Skeletal muscle cell (primary cell): ENCODE measurements at regions not wholly inside any gene's neighbourhood (a gene's known extent, or its start where the extent isn't known, plus 50 kb on each side); places are given as distances from the start of the nearest gene placed in this dataset.
"Not testable (repeated sequence)": the region's sequence is repeated elsewhere in the genome, so short reads cannot be mapped to it uniquely, and the experiment has no call there.

Source experiments
- DNase-seq: peaks from one replicate; pipeline ENCODE4 v3.0.0-alpha.2; 2010; ENCODE audit warnings: low read depth
- H3K4me3 ChIP-seq: 2 replicates; pipeline ENCODE4 v1.5.1; 2011; ENCODE audit warnings: low read depth, mild to moderate bottlenecking, control low read depth, low read length, moderate library complexity

DNA sequence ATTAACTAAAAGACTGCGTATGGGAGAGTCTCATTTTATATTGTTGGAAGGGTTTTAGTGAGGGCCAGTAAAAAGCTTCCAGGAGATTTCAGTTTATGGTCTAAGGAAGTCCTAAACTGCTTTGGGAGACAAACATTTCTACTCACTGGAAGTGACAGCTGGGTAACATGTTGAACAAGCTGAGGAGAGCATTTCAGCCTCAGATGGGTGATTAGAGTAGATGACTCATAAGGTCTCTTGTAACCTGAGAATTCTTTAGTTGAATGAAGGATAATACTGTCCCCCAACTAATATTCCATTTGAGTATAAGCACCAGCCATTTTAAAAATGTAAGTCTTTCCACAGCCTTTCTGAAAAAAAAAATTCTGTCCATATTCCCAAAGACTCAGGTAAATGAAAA is 218.0 kb upstream of the C9orf72 start:
- DNase-seq: peak; percentile 18
- H3K4me3 ChIP-seq: no peak overlapping the region

DNA sequence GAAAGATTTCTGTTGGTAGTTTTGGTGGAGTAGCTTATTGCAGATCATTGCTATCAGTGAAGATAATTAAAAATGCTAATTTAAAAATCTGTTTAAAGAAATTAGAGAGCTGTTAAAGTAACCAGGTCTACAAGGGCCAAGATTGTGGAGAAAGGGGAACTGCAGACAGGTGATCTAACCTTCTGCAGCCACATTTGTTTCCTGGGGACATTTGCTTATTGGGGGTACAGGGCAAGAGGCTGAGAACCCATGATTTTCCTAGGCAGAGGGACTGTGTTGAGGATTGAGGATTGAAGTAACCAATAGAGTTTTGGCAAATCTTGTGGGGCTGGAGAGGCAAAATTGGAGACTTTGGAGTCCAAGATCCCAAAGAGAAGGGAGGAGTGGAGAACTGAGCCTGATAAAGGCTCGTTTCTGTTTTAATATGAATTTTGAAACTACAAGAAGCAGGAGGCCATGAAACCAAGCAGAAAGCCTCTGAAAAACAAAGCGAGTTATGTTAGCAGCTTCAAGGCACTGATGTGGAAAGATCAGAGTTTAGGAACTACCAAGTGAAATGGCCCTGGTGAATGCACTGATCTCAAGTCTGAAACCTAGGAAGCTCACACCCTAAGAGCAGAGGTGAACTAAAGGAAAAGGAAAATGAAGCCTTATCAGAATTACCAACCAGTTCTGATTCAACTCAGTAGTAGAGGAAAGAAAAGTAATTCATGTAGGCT is 219.8 kb upstream of the C9orf72 start:
- DNase-seq: no peak
- H3K4me3 ChIP-seq: no peak overlapping the region

DNA sequence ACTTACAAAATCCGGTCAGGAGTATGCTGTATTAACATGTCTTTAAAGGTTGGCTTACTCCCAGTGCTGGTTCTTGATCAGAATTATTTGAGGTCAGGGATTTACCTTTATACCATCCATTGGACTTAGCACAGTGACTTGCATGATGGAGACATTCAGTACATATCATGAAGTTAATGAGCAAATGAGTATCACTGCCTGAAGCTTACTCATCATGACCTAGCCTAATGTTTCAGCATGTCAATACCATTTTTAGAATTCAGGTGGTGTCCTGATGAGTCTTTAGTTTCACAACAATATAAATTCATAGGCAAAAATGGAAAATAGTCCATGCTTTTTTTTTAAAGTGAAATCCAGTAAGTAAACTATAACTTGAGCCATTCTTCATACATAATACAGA is 226.0 kb upstream of the C9orf72 start:
- no peak for DNase-seq
- no peak overlapping the region for H3K4me3 ChIP-seq

DNA sequence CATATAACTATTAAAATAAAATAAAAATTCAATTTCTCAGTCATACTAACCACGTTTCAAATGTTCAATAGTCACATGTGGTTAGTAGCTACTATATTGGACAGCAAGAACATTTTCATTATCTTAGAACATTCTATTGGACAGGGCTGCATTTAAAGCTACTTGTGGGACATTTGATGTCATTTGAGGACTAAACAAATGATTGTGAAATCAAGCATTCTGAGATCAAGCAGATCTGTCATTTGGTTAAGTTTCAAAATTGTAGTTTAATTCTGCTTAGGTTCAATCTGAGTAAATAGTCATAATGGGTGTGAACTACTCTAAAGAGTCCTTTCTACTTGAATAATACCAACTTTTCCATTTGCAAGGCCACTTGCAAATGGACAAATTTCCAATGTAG is 226.9 kb upstream of the C9orf72 start:
- H3K4me3 ChIP-seq: no peak overlapping the region
- DNase-seq: no peak

DNA sequence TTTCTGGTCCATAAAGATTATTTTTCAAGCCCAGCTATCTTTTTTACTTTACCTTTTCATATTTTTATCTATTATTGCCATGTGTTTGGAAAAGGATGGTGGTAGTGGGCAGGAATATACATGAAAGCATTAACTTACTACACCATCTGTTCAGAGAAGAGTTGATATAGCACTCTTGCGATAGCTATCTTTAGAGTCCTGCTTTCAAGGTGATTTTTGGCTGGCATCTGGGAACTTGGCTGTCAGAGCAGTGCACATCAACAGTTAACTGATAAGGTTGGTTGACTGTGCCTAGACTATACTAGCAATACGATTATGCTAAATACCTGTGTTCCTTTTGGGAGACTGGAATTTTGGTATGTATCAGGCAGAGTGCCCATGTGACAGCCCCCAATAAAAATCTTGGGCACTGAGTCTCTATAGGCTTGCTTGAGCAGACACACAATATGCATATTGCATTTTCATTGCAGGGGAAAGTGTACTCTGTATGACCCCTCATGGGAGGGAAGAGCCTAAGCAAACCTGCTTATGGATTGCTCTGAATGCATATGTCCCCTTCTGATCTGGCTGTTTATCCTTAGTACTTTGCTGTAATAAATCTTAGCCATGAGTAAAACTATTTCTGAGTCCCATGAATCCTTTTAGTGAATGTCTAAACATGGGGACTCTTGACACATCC is 227.6 kb upstream of the C9orf72 start:
- H3K4me3 ChIP-seq: no peak overlapping the region
- DNase-seq: no peak

DNA sequence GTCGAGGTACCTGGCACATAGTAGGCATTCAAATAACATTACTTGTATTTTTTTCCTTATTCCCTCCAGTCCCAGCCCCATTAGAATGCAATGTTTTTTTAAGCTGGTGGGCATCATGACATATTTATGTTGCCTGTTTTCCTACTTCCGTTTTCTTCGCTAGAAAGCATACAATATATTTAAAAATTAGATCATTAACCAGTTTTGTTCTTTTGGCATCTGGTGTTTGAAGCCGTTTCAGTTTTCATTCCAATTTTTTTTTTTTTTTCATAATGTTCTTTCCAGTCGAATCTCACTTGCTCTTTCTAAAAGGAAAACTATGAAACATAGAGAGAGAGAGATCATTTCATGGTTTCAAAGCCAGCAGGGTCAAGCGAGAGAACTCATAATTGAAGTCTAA is 228.3 kb upstream of the C9orf72 start:
- H3K4me3 ChIP-seq: no peak overlapping the region
- DNase-seq: no peak

DNA sequence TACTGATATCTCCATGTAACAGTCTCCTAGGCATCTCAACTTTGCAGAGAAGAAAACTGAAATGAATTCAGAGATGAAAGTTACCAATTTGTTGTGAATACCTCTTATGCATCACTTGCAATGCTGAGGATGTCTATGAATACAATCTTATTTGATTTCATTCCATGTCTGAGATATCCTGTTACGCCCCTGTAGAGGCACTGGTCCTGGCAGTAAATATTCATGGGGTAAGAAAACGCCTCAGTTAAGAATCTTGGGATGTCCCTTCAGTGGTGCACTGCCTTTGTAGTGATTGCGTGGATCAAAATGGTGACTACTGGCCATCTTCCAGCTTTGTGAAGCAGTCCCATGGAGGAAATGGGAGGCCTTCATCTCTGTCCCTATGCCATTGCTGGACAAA is 229.1 kb upstream of the C9orf72 start:
- DNase-seq: no peak
- H3K4me3 ChIP-seq: no peak overlapping the region

DNA sequence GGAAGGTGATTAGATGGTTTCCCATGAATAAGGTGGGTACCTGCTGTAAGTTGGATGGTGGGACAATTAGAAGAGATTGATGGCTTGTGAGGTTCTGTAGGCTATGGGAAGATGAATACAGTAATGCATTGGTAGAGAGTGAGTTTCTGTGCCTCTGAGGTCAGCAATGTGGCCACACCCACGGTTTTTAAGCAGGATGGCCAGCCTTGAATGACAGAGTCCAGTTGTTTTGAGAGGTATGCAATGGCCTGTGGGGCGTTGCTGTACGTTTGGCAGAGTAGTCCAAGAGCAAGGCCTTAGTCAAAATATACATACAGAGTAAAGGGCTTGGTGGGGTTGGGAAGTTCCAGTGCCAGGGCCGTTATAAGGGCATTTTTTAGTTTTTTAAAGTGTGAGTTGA is 235.6 kb upstream of the C9orf72 start:
- H3K4me3 ChIP-seq: no peak overlapping the region
- no peak for DNase-seq

DNA sequence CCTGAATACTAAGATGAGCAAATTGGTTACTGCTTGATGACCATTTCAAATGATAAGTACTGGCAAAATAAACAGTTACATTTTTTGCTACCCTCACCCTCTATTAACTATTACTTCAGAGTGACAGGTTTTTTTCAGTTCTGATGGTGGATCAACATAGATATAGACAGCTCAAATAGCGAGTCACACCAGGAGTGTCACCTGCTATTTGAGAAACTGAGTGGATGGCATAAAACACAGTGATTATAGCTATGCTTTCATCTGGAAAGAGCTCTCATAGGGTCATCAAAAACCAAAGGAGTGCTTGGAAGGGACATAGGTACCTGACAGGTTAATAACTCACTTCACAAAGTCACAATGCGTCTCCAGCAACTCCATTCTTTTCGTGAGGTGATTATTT is 244.5 kb upstream of the C9orf72 start:
- no peak overlapping the region for H3K4me3 ChIP-seq
- DNase-seq: no peak

DNA sequence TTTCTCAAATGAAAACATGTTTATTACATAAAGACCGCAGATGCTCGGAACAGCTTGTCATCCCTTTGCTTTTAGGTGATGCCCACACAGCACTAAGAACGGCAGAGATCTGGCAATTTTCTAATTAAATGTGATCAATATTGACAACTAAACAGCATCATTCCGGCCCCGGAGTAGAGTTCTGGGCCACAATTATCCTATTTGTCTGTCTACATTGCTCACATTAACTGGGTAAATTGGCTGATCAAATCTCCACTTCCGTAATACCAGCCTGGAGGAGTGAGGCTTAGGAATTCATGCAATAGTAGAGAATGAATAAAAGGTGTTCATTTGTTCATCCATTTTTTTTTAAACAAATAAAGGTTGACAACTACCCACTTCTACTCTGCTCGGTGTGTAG is 245.1 kb upstream of the C9orf72 start:
- no peak for DNase-seq
- no peak overlapping the region for H3K4me3 ChIP-seq

DNA sequence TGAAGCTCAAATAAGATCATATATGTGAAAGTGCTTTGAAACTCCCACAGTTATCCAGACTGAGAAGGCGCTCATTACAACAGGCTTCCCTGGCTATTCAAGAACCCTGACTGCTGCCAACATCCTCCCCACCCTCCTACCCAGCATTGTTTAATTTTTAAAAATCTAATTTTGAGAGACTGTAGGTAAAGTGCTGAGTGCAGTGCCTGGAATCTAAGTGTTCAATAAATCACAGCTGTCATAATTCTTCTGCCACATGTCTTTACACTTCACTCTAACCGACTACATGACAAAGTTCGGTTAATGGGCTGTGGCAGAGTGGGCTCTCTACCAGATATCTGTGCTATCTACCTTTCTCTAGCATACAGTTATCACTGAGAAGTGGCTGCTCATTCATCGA is 255.6 kb upstream of the C9orf72 start:
- no peak overlapping the region for H3K4me3 ChIP-seq
- DNase-seq: no peak

DNA sequence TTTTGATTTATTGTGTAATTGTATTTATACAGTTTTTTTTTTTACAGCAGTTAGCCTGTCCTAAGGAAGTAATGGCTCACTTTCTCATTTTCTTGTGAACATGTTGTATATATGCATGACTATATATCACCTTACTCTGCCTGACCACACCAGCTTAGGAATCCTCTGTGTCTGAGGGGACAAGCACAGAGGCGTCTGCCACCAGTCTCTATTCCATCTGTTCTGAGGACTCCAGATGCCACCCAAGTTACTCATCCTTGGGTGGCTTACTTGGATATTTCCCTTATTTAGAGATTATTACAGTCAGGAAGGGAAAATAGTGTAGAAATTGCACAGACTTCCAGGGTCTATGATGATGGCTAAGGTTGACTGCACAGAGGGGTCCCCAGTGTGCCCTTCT is 256.3 kb upstream of the C9orf72 start:
- DNase-seq: no peak
- no peak overlapping the region for H3K4me3 ChIP-seq

DNA sequence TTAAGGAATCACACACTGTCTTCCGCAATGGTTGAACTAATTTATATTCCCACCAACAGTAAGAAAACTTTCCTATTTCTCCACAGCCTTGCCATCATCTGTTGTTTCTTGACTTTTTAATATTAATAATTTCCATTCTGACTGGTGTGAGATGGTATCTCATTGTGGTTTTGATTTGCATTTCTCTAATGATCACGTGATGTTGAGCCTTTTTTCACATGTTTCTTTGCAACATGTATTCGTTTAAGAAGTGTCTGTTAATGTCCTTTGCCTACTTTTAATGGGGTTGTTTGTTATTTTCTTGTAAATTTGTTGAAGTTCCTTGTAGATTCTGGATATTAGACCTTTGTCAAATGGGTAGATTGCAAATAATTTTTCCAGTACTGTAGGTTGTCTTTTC is 258.8 kb upstream of the C9orf72 start:
- not testable (repeated sequence) for H3K4me3 ChIP-seq, DNase-seq

DNA sequence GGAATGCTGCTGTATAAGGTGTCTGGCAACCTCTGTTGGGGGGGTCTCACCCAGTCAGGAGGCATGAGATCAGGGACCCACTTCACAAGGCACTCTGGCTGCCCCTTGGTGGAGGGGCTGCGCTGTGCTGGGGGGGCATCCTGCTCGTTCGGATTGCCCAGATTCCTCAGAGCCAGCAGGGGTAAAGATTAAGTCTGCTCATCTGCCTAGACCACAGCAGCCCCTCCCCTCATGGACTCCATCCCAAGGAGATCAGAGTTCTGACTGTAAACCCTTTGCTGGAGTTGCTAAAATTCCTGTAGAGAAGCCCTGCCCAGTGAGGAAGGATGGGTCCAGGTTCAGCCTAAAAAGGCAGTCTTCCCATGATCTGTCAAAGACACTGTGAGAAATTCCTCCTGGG is 262.0 kb upstream of the C9orf72 start:
- H3K4me3 ChIP-seq: no peak overlapping the region
- no peak for DNase-seq

DNA sequence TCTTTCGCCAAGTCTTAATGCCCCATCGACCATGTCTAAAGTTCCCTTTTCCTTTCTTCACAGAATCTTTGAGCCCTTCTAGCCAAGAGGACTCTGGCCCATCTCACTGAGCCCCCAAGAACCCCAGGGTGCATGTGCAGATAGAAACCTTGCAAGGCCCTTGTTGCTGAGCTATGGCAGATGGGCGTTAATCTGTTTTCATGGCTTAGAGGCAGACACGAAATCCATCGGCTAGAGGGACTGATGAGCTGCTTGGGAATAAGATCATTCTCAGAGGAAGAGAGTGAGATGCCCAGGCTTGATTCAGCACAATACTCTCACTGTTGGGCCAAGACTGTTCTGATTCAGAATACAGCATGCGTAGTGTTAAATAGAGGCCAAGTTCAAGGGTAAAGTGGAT is 262.5 kb upstream of the C9orf72 start:
- no peak overlapping the region for H3K4me3 ChIP-seq

DNA sequence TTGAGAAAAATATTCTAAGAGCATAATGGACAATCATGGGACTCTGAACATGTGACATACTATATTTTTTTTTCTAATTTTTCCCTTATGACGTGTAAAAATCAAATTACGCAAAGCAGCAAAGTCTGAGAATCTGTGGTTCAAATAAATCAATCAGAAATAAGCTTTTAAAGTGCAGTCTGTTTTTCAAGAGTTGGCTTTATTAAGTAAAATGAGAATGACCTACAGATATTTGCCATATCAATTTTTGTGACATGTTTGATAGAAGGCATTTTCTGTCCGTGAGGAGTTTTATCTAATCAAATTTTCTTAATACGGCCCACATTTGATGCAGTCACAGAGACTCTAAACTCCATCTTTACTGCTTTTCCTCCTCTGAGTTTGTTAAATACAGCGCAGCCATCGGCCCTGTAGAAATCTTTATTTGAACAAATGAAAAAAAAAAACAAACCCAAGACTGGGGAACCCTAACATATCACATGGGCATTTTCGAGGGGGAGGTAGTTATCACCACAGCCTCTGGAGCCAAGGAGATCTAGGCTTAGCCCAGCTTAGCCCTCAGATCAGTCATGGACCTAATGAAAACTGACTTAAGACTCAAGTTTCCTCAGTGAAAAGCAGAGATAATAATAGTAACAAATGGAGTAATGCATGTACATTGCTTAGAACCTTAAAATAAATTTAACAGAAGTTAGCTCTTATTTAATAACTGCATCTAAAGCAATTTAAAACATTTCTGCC is 263.6 kb upstream of the C9orf72 start:
- no peak for DNase-seq
- no peak overlapping the region for H3K4me3 ChIP-seq

More for the DNA sequence above, 262.5 kb upstream of the C9orf72 start:
- DNase-seq: no peak

DNA sequence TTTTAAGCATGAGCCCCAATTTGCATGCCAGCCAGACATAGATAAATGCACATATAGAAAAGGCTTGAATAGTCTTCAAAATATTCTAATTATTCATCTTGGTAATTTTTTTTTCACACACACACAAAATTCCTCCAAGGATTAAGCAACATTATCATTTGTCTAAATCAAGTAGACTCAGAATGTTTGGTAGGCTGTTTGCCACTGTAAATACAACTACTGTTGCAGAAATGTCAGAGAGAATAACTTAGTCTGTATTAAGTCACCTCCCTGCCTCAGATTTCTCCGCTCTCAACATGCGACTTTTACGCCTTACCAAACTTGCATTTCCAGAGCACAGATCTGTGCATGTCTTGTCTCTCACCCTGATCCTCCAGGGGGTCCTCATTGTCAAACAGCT is 265.6 kb upstream of the C9orf72 start:
- no peak for DNase-seq
- H3K4me3 ChIP-seq: no peak overlapping the region

DNA sequence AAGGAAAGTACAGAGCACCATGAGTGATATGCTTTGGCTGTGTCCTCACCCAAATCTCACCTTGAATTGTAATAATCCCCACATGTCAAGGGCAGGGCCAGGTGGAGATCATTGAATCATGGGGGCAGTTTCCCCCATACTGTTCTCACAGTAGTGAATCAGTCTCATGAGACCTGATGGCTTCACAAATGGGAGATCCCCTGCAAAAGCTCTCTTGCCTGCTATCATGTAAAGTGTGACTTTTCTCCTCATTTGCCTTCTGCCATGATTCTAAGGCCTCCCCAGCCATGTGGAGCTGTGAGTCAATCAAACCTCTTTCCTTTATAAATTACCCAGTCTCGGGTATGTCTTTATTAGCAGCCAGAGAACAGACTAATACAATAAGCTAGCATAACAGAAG is 266.5 kb upstream of the C9orf72 start:
- DNase-seq, H3K4me3 ChIP-seq: not testable (repeated sequence)

DNA sequence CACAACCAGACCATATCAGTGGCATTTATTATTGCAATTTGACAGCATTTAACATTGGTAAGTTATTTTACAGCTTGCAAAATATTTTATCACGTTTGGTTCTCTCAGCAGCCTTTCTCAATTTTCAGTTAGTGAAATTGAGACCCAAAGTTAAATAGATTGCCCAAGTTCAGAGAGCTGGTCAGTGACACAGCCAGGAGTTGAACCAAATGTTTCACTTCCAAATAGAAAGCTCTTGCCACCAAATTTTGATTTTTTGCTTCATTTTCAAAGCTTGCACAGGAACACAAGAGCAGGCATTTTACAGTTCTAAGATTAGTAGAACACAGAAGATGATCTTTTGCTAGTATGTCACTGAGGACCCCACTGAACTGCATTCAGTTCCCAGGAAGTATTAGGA is 271.5 kb upstream of the C9orf72 start:
- no peak for DNase-seq
- no peak overlapping the region for H3K4me3 ChIP-seq

DNA sequence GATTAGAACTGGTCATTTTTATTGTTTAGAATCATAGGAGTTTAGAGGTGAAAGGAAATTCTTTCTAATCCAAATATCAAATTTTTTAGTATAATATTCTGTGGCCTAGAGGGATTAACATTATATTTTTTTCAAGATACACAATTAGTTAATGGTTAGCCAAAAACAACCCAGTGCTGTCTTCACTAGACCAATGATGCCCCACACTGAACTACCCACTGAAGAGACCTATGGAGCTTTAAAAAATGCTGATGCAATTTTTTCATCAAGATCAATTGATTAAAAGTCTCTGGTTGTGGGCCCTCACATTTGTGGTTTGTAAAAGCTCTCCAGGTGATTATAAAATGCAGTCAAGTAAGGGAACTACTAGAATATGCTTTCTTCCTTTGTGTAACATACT is 274.1 kb upstream of the C9orf72 start:
- no peak for DNase-seq
- no peak overlapping the region for H3K4me3 ChIP-seq

DNA sequence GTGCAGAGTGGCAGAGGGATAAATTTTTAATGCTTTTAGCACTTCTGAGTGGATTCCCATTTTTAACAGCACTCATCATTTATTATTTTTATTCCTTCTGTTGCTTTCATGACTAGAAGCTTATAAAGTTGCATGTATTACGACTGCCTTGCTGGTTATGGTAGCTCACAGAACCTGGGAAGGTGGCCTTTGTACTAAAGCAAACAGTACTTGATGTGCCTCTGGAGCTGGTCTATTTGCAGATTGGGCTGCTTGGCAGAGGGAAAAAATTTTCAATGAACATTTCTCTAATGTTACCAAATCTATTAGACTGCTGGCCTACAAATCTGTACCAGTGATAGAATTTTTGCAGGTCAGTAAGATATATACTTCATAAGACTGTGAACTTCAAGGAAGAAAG is 274.5 kb upstream of the C9orf72 start:
- DNase-seq: no peak
- no peak overlapping the region for H3K4me3 ChIP-seq
